HK-2 (cell line): ENCODE measurements at regions not wholly inside any gene's neighbourhood (a gene's known extent, or its start where the extent isn't known, plus 50 kb on each side); places are given as distances from the start of the nearest gene placed in this dataset.

Source experiments
- DNase-seq: peaks from one replicate; pipeline ENCODE4 v3.0.0-alpha.2; 2018; ENCODE audit not compliant: unreplicated experiment

DNA sequence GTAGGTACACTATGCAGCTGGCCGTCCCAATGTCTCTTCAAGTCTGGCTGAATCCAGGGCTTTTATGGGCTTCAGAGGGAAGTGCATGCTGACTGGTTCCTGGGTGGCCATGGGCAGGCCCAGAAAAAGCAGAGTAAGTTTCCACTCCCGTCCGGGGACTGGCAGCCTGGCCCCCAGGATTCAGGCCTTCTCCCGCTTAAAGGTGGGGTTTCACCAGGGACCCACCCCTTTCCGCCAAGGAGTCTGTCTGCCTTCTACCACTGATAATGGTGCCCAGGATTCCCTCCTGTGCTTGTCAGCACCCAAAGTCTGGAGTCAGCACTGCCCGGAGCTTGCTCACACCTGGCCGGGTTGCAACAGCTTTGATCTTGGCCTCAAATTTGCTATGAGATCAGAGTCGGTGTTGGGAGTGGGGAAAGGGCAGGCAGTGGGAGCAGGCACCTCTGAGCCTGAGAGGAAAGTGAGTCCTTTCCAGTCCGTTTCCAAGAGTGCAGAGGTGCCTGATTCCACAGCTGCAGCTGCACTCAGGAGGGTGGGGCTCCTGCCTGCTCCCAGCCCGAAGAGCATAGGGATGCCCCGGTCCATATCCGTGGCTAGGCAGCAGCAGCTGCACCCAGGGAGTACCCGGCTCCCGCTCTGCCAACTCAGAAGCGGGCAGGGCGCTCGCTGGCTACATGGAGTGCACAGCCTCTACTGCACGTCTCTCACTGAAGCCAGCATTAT lies 1344.3 kb upstream of the ADGRL3 start:
- no peak for DNase-seq

DNA sequence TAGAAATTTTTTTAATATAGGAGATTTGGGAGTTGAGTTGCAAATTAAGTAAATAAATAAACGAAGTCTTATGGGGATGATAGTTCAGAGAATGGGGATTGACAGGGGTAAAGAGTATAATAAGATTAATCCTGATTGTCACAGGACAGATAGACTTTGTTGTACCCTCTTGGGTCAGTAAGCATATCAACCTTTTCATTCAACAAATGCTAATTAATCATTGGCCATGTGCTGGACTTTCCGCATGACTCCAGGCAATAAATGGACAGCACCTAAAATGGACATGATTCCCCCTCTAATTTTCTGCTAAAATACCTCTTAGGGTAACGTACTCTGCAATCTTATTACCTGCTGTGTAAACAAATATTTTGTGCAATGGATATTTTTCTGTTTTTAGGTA lies 1331.1 kb upstream of the ADGRL3 start:
- no peak for DNase-seq

DNA sequence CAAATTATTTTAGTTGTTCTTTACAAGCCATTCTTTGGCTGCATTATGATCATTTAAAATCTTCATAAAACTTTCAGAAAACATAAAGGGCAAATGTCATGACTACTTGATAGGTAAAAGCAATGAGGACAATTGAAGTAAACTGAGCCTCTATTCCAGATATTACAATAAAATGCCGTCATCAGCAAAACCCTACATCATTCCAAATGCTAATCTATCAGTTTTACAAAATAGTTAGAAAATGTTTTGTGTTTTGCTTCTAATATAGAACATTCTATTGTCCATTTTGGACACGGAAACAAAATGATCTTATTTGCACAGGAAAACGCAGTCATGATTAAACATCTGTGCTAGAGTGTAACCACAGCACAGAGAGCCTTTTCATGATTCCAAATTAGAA lies 1330.6 kb upstream of the ADGRL3 start:
- DNase-seq = no peak

DNA sequence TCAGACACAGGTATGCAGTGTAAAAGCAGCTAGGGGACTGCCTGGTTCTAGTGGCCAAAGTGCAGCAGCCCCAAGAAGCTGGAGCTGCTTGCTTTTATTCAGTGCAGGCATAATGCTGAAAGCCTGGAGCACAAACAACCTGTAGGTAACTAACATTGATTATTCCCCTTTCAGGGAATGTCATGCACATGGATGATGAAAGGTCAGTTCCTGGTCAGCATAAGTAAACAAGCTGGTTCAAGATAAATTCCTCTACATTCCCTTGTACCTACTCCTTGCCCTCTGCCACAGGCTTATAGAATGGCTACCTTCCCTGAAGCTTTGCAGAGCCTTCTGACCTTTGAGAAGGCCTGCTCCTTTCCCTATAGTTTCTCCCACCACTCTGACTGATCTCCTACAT lies 1318.5 kb upstream of the ADGRL3 start:
- no peak for DNase-seq

DNA sequence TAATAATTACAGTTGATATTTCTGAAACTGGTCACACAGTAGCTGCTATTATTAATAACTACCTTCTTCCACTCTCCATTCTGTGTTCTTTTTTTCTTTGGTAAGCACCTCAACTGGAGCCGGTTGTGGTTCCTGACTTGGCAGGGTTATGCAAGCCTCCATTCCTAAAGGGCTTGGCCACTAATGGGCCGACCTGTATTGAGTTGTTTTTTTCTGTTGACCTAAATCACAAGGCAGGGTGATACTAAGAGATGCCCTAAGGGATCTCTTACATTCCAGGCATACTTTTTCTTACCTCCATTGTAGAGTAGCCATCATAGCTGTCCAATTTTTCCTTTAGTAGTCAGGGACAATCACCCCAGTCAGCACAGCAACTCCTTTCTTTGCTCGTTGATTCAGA lies 1295.8 kb upstream of the ADGRL3 start:
- DNase-seq = no peak

DNA sequence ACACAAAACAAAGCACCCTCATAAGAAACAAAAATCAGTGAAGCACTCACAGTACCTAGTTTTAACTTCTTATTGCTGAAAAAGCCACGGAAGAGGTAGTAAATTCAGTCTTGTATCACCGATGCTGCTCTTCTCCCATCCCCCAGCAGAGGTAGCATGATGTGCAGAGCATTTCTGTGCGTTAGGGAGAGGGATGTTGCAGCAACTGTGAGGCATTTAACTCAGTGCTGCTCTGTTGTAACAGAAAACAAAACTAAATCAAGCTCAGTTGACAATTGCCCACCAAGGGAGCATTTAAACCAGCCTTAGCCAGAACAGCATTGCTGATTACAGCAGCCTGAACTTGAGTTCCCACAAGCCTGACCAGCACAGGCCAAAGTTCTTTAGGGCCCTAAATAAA lies 1279.7 kb upstream of the ADGRL3 start:
- no peak for DNase-seq

DNA sequence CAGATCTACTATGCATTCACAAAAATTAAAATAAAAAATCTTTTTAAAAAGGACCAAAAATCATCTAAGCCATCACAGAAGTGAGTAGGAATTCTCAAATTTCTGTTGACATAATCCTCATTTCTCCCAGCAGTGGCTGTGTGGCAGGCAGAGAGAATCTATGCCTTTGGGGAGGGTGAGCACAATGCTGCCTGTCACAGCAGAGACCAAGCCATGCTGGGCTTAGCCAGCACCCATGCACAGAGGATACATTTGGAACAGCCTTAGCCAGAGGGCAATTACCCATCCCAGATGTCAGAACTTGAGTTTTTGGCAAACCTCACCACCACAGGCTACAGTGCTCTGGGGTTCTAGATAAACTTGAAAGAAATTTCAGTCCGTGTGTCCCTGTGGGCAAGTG lies 1274.8 kb upstream of the ADGRL3 start:
- DNase-seq = no peak

DNA sequence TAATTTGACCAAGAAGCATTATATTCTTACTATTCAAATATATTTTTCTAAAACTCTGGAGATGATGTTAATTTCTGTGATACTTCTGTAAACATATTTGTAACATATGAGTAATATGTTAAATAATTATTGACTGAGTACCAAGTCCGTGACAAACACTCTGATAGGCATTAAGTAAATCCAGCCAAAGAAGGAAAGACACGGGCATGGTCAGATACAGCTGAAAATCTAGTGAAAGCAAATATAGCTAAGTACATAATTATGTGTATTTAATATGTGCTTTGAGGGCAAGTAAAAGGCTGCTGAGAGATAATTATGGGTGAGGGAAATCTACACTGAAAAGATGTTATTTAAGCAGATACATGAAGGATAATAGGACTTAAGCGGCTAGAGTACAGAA lies 1263.6 kb upstream of the ADGRL3 start:
- no peak for DNase-seq

DNA sequence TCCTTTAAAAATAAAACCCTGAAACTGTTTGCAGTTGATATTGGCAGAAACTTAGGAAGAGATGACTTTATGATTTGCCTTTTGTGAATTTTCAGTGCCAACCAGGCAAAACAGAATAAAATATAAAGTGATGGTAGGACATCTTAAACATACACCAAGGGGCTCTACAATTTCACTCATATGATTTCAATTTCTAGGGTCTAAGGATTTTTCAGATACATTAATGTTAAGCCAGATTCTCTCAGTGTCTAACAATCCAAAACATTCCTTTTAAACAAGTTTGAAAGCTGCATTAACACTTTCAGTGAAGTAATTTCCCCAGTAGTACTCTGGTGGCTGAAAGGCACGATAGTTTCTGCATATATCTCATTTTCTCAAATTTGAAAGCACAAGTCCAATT lies 1262.0 kb upstream of the ADGRL3 start:
- DNase-seq = no peak

DNA sequence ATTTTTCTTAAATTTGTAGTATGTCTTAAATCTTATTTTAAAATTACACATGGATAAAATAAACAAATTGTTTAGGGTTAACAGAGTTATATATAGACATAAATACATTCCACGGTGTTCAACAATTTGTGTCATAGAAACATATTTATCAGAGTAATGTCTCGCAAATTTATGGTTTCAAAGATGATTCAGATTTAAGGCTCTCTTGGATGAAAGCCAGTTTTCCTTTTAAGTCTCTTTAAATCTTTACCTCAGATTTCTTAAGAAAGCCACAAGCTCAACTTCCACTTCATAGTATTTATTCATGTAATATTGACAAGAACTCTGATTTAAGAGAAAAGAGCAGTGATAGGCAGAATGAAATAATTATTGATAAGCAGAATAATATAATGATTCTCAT lies 1254.8 kb upstream of the ADGRL3 start:
- DNase-seq = no peak

DNA sequence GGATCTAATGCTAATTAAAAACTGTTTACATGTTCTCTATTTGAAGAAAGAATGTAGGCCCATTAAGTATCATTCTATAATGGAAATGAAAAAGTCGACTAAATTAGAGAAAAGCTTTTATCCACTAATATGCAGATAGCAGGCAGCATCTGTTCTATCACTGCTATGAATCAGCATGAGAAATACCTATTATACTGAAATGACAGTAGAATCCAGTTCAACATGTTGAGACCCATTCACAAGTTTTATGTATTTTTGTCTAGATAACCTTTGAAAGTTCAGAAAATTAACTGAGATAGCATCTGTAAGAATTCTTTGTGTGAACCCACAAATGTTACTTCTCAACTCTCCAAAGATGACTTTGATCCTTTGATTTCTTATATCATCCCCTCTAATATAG lies 1254.4 kb upstream of the ADGRL3 start:
- no peak for DNase-seq

DNA sequence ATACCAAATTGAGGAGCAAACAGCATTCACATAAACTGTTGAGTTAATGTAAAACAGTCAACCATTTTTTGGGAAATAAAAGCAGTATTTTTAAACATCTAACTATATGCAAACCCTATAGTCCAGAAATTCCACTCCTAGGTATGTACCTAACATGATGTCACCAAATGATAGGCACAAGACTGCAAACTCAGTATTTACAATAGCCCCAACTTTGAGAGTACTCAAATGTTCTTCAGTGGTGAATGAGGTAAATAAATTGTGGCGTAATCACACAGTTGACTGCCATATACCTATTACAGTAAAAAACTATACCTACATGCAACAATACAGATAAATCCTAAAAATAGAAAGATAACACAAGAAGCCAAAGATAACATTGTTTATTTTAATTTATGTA lies 1243.8 kb upstream of the ADGRL3 start:
- no peak for DNase-seq

DNA sequence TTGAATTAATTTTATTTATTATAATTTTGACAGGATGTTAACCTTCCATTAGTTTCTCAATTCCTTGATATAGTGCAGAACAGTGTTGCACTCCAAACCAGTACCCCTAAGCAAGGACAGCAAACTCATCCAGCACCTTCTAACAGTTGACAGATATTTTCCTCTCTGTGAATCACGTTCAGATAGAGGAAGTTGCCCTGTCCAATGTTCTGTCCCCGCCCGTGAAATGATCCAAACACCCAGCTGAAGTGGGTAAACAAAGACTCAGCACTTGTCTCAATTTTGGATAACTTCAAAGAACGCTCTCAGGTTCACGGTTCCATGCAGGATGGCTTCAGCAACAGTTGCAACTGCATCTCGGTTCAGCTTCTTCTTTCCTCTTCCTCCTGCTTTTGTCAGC lies 1240.0 kb upstream of the ADGRL3 start:
- DNase-seq = no peak

DNA sequence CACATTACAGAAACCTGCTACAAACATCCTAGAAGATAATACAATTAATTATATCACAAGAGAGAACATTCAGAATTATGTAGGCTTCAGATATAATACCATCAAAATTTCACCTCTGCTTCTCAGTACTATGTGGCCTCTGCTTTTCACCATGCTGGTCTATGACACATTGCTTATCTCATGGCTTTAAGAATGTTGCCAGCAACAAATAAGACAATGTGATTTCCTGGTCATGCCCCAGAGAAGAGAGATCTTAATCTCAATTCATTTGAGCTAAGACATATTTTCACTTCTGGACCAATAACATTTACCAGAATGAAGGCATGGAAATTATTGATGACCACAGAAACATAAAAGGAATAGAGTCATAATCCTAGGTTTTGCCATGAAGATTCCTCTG lies 1233.4 kb upstream of the ADGRL3 start:
- DNase-seq = no peak

DNA sequence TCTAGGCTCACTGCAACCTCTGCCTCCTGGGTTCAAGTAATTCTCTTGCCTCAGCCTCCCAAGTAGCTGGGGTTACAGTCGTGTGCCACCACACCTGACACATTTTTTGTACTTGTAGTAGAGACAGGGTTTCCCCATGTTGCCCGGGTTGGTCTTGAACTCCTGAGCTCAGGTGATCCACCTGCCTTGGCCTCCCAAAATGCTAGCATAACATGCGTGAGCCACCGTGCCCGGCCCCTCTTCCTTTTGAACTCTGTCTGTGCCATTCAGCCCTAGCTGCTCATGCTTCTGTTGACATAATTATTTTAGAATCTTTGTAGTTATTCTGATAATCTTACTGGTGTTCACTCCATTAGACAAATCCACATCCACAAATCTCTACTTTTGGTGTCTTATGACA lies 1231.3 kb upstream of the ADGRL3 start:
- no peak for DNase-seq

DNA sequence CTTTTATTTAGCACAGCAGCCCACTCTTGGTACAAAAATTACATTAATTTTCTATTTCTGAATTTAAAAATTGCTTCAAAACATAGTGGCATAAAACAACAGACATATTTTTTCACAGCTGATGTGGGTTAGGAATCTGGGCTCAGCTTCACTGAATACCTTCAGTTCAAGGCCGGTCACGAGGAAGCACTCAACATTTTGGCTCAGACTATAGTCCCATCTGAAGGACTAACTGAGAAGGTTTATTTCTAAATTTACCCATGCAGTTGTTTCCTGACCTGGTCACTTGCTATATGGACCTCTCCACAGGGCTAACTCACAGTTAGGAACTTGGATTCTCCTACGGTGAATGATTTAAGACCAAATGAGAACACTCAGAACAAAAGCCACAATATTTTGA lies 1230.2 kb upstream of the ADGRL3 start:
- no peak for DNase-seq

DNA sequence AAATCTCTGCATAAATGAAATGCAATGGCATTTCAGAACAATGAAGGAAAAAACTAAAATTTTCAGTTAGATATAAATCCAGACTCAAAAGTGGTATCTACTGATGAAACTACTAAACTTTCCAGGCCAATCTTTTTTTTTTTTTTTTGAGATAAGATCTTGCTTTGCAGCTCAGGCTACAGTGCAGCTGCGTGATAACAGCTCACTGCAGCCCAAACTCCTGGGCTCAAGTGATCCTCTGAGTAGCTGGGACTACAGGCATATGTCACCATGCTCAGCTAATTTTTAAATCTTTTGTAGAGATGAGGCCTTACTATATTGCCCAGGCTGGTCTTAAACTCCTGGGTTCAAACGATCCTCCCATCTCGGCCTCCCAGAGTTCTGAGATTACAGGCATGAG lies 1228.2 kb upstream of the ADGRL3 start:
- no peak for DNase-seq

DNA sequence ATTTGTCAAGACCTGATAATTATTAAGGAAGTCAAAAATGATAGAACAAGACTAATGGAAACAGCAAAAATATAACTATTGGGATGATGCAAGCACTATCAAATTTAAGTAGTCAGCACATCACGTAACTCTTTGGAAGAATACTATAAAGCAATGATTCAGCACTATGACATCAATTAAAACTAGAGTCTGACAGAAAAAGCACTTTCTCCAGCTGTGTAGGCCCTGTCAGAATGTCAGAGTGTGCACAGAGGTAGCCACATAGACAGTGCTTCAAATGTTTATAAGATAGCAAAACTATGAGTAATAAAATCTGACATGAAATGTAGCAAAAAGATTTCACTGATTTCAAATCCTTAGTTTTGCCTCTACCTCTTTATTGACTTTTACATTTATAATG lies 1226.6 kb upstream of the ADGRL3 start:
- DNase-seq = no peak

DNA sequence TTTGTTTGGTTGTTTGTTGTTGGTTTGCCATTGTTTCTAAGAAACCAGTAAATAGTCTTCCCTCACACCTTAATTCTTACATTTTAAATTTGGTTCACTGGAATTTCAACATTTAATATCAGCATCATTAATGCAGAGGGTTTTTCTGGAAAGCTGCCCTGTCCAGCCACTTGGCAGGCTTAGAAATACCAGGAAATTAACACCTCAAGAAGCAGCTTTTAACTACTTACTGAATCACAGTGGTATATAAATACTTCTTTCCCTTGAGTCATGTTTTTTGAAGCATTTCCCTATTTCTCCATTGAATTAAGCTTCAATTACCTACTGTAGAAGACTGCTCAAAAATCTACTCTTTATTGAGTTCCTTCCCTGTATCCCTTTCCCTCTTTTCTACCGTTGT lies 1221.1 kb upstream of the ADGRL3 start:
- no peak for DNase-seq

DNA sequence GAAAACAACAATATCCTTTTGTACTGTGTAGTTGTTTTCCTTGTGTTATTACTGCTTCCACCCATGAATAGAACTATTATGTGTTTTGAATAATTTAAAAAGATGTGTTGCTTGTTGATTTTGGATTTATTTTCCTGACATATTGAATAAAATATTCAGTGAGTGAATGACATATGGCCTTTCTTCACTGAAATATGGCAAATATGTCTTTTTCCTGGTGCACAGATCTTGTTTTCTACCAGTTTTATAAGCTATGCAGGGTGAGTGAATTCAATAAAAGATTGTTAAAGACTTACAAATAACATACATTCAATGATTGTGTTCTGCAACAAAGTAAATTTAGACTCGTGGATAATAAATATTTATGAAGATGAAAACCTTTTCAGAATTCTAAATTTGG lies 1216.3 kb upstream of the ADGRL3 start:
- no peak for DNase-seq

DNA sequence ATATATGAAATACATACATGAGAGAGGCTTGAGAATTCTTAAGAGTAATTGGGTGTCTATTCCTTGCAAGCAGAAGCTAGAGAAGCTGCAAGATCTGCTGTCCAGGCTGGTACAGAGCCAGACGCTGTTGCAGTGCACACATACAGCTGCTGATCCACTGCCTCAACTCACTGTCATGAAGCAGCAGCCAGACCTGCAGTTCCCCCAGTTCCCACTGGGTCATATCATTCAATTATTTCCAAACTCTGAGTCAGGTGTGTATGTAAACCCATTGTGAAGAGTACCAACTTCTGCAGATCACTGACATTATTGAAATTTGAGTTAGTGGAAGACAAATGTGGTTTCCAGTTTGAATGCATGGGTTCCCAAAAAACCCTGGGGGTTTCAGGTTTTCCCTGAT lies 1212.8 kb upstream of the ADGRL3 start:
- DNase-seq = no peak

DNA sequence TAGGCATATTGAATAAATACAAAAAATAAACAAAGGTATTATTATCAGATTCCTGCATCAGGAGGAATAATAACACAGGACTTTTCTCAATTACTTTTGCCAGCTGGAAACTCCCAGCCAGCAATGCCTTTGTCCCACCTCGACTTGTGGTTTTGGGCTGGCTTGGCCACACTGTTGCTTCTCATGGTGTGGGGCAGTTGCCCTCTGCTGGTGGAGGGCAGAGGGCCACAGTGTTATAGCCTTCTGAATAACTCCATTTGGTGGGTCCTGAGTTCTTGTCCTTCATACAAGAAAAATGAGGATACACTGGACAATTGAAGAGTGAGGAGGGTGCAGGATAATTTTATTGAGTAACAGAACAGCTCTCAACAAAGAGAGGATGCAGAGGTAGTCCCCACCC lies 1206.0 kb upstream of the ADGRL3 start:
- DNase-seq = no peak

DNA sequence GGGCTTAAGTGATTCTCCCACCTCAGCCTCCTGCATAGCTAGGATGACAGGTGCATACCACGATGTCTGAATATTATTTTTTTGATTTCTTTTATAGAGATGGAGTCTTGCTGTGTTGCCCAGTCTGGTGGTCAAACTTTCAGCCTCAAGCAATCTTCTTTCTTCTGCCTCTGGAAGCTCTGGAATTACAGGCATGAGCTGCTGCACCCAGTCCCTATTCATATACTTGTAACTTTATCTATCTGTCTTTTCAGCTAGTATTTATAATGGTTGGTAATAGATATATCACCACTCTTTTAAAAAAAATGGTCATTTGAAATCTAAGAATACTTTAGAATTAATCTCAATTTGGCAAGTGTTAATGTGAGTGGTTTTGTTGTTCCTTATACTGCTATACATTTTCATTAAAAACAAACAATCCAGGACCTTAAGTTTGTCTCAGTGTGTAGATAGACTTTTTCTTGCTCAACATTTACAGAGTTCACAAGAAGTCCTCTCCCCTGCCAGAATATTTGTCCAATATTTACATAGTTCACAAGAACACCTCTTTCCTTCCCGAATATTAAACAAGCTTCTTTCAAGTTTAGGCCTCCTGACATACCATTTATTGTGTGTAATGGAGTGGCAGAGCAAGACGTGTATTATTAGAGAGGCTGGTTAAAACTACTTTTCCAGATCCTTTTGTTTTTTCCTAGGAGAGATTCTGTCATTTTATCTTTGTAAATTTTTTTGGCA lies 1197.4 kb upstream of the ADGRL3 start:
- no peak for DNase-seq
